SK-N-SH (cell line): ENCODE measurements at regions not wholly inside any gene's neighbourhood (a gene's known extent, or its start where the extent isn't known, plus 50 kb on each side); places are given as distances from the start of the nearest gene placed in this dataset.

Source experiments
- CTCF ChIA-PET: fragments of 300-600, 350-600 bp; formaldehyde crosslinking; extraction: SDS; loops from one replicate; lab custom pipeline; 2021; lab: Yijun Ruan, JAX
- POLR2A ChIA-PET: fragments of 350-600 bp; sonication (Branson Sonifier 250); formaldehyde crosslinking; extraction: SDS; loops from one replicate; lab custom pipeline; 2020; ENCODE audit warnings: antibody characterized with exemption, inconsistent platforms; lab: Yijun Ruan, JAX
- DNase-seq: peaks from one replicate; pipeline ENCODE4 v3.0.0; 2012
- H2AFZ ChIP-seq: fragments of 200-600 bp; sonication (generic); 2 replicates; pipeline ENCODE4 v1.8.1; 2016; ENCODE audit warnings: antibody characterized with exemption, mild to moderate bottlenecking, low read depth
- H3F3A ChIP-seq: fragments of 200-600 bp; sonication (generic); replicated peaks from 2 replicates; pipeline ENCODE3; 2016; ENCODE audit warnings: antibody characterized with exemption, mild to moderate bottlenecking; ENCODE audit not compliant: insufficient read depth
- H3K27ac ChIP-seq, 2 experiments: fragments of 200-500 bp in 1 of 2; fragments of 200-600 bp in 1 of 2; sonication (Bioruptor generic) in 1 of 2; sonication (generic), shearing (Covaris generic) in 1 of 2; 2 replicates each; pipeline versions ENCODE4 v1.5.1 to v1.6.1; 2014 to 2016; ENCODE audit warnings: low read depth in 2 of 2, inconsistent platforms in 1 of 2, low read length in 1 of 2, mild to moderate bottlenecking in 1 of 2, mixed read lengths in 1 of 2
- H3K27me3 ChIP-seq: fragments of 200-600 bp; sonication (generic), shearing (Covaris generic); 2 replicates; pipeline ENCODE4 v1.6.1; 2016; ENCODE audit warnings: mixed run types; ENCODE audit not compliant: insufficient read depth
- H3K36me3 ChIP-seq, 2 experiments: fragments of 200-500 bp in 1 of 2; fragments of 200-600 bp in 1 of 2; sonication (Bioruptor generic) in 1 of 2; sonication (generic) in 1 of 2; replicated peaks in 1 of 2; 2 replicates each; pipeline versions ENCODE3 to v1.5.1; 2014 to 2016; ENCODE audit warnings: low read length in 1 of 2, mild to moderate bottlenecking in 1 of 2; ENCODE audit not compliant: insufficient read depth in 2 of 2, control insufficient read depth in 1 of 2
- H3K4me1 ChIP-seq, 2 experiments: fragments of 200-500 bp in 1 of 2; fragments of 200-600 bp in 1 of 2; sonication (Bioruptor generic) in 1 of 2; sonication (generic), shearing (Covaris generic) in 1 of 2; 2 replicates each; pipeline versions ENCODE4 v1.5.1 to v1.6.1; 2014 to 2016; ENCODE audit warnings: low read depth in 1 of 2, low read length in 1 of 2, mixed run types in 1 of 2; ENCODE audit not compliant: insufficient read depth in 2 of 2, control insufficient read depth in 1 of 2
- H3K4me2 ChIP-seq: fragments of 200-600 bp; sonication (generic), shearing (Covaris generic); 2 replicates; pipeline ENCODE4 v1.6.1; 2017; ENCODE audit warnings: mixed run types
- H3K4me3 ChIP-seq, 2 experiments: fragments of 200-500 bp in 1 of 2; fragments of 200-600 bp in 1 of 2; sonication (Bioruptor generic) in 1 of 2; sonication (generic), shearing (Covaris generic) in 1 of 2; 2 replicates each; pipeline versions ENCODE4 v1.5.1 to v1.8.1; 2014 to 2016; ENCODE audit warnings: low read depth in 2 of 2, inconsistent platforms in 1 of 2, low read length in 1 of 2, mild to moderate bottlenecking in 1 of 2, mixed read lengths in 1 of 2, moderate library complexity in 1 of 2
- H3K79me2 ChIP-seq: fragments of 200-600 bp; sonication (generic); 2 replicates; pipeline ENCODE4 v1.8.1; 2017; ENCODE audit warnings: mild to moderate bottlenecking; ENCODE audit not compliant: insufficient read depth
- H3K9ac ChIP-seq: fragments of 200-600 bp; sonication (generic); 2 replicates; pipeline ENCODE4 v1.6.1; 2017; ENCODE audit warnings: mixed run types
- H3K9me2 ChIP-seq: fragments of 200-600 bp; sonication (generic); 2 replicates; pipeline ENCODE4 v1.6.1; 2017; ENCODE audit warnings: mixed run types
- H3K9me3 ChIP-seq: fragments of 200-600 bp; sonication (generic); 2 replicates; pipeline ENCODE4 v1.6.1; 2017; ENCODE audit warnings: mixed run types, mild to moderate bottlenecking, moderate library complexity
- H4K20me1 ChIP-seq: fragments of 200-600 bp; sonication (generic); 2 replicates; pipeline ENCODE4 v1.6.1; 2017; ENCODE audit warnings: mild to moderate bottlenecking, mixed run types; ENCODE audit not compliant: insufficient read depth
- CHD2 ChIP-seq: fragments of 150-350 bp; IDR thresholded peaks from 2 replicates; pipeline ENCODE4 v1.6.1; 2018; ENCODE audit warnings: low read length; ENCODE audit not compliant: partially characterized antibody
- EP300 ChIP-seq, 2 experiments: IDR thresholded peaks; 2 replicates each; pipeline versions ENCODE4 v1.4.0 to v1.6.1; 2012; ENCODE audit warnings: borderline replicate concordance in 1 of 2, low read depth in 1 of 2, low read length in 1 of 2
- FOSL2 ChIP-seq: IDR thresholded peaks from 2 replicates; pipeline ENCODE4 v1.4.0; 2012; ENCODE audit warnings: low read depth, mild to moderate bottlenecking, moderate library complexity, borderline replicate concordance
- FOXJ3 ChIP-seq: sonication (generic); formaldehyde crosslinking; IDR thresholded peaks from 2 replicates; pipeline ENCODE4 v1.5.1; 2020; ENCODE audit warnings: mild to moderate bottlenecking, missing genetic modification reagents
- FOXM1 ChIP-seq: IDR thresholded peaks from 2 replicates; pipeline ENCODE4 v1.4.0; 2012; ENCODE audit warnings: low read depth, mild to moderate bottlenecking
- GATA2 ChIP-seq: sonication (generic); formaldehyde crosslinking; IDR thresholded peaks from 2 replicates; pipeline ENCODE4 v1.5.0; 2020; ENCODE audit warnings: mild to moderate bottlenecking, missing genetic modification reagents
- JUND ChIP-seq: IDR thresholded peaks from 2 replicates; pipeline ENCODE4 v1.4.0; 2012
- MXI1 ChIP-seq: IDR thresholded peaks from 2 replicates; pipeline ENCODE4 v1.6.1; 2012; ENCODE audit warnings: mild to moderate bottlenecking, low read depth, low read length, improper control_type of control experiment
- NRF1 ChIP-seq: IDR thresholded peaks from 2 replicates; pipeline ENCODE4 v1.6.1; 2012; ENCODE audit warnings: low read depth, mild to moderate bottlenecking, low read length
- PBX3 ChIP-seq: IDR thresholded peaks from 2 replicates; pipeline ENCODE4; 2012
- POLR2AphosphoS5 ChIP-seq: IDR thresholded peaks from 2 replicates; pipeline ENCODE4 v1.6.1; 2012; ENCODE audit warnings: low read depth, low read length
- RAD21 ChIP-seq: IDR thresholded peaks from 2 replicates; pipeline ENCODE4 v1.6.1; 2012; ENCODE audit warnings: mild to moderate bottlenecking, low read length
- SIN3A ChIP-seq: IDR thresholded peaks from 2 replicates; pipeline ENCODE4 v1.6.1; 2012; ENCODE audit warnings: low read depth, mild to moderate bottlenecking, low read length, moderate library complexity, borderline replicate concordance
- SMC3 ChIP-seq: IDR thresholded peaks from 2 replicates; pipeline ENCODE4 v1.6.1; 2012; ENCODE audit warnings: low read depth, low read length, improper control_type of control experiment
- TAF1 ChIP-seq: IDR thresholded peaks from 2 replicates; pipeline ENCODE4 v1.6.1; 2012; ENCODE audit warnings: low read depth, mild to moderate bottlenecking, low read length, moderate library complexity, borderline replicate concordance
- TCF12 ChIP-seq: IDR thresholded peaks from 2 replicates; pipeline ENCODE4 v1.4.0; 2012
- TEAD4 ChIP-seq: IDR thresholded peaks from 2 replicates; pipeline ENCODE4 v1.4.0; 2012; ENCODE audit warnings: mild to moderate bottlenecking, borderline replicate concordance; ENCODE audit not compliant: insufficient read depth
- YY1 ChIP-seq: IDR thresholded peaks from 2 replicates; pipeline ENCODE4 v1.4.0; 2012; ENCODE audit warnings: low read depth, mild to moderate bottlenecking
- WGBS: methylation state at CpG from one replicate; pipeline ENCODE4 v1.1.6; 2017; ENCODE audit warnings: low lambda C conversion rate; 5-methylcytosine and 5-hydroxymethylcytosine counted together
- TF ChIP-seq, protein P1 (sequence below): IDR thresholded peaks from 2 replicates; pipeline ENCODE4 v1.4.0; 2012; ENCODE audit warnings: low read depth
- TF ChIP-seq, protein P2 (sequence below): IDR thresholded peaks from 2 replicates; pipeline ENCODE4 v1.4.0; 2012; ENCODE audit warnings: low read depth, borderline replicate concordance

DNA sequence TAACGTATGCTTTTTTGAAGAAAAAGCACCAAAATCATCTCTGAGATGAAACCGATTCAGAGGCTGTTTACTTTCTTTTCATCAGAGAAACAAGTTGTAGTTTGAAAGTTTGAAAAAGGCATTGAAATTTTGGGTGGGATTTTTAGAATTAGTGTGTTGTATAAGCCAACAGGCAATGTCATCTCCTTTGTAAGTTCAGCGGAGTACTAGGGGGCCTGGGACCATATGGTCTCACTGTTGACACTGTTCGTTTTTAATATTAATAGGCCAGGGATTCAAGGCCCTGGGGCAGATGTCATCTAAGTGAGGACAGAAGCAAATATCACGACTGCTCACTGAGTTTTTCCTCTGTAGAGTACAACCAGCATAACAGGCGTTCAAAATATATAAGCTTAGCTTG, 256.2 kb upstream of the RARB start:
- CTCF ChIA-PET = interaction anchor here (0.7 to 1.3 kb wide), 3 partner anchors 12 to 422 kb away, joined by 3 to 4 read pairs (median 3); no protein-coding TSS in a partner anchor
- no peak overlapping the region for H2AFZ ChIP-seq

DNA sequence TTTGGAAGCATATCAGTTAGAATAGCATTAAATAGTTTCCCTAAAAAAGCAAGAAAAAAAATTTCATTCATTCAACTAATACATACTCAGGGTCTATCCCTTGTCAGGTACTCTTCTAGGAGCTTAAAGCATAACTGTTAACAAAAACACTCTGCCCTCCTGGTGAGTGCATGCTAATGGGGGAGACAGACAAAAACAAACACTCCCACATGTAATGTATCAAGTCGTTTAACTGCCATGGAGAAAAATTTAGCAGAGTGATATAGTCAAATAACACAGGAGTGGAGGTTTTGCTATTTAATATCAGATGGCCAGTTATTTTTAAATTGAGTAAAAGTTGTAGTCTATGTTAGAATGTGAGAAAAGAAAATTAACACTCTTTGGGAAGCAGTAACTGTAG, 254.5 kb upstream of the RARB start:
- TF ChIP-seq TCF12 (no peak), TAF1 (no peak), PBX3 (no peak), JUND (no peak), FOXM1 (no peak), EP300 (IDR thresholded peaks at IDR 0.05; ENCODE audit: borderline replicate concordance in 1 of 2, low read depth in 1 of 2, low read length in 1 of 2) (no peak), MXI1 (no peak), YY1 (no peak), SIN3A (no peak), FOXJ3 (CRISPR knock-in tag) (no peak), TEAD4 (no peak), NRF1 (no peak), FOSL2 (no peak), SMC3 (no peak), CHD2 (no peak), RAD21 (no peak)
- TF ChIP-seq, protein P1, sequence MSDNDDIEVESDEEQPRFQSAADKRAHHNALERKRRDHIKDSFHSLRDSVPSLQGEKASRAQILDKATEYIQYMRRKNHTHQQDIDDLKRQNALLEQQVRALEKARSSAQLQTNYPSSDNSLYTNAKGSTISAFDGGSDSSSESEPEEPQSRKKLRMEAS = no peak
- TF ChIP-seq, protein P2, sequence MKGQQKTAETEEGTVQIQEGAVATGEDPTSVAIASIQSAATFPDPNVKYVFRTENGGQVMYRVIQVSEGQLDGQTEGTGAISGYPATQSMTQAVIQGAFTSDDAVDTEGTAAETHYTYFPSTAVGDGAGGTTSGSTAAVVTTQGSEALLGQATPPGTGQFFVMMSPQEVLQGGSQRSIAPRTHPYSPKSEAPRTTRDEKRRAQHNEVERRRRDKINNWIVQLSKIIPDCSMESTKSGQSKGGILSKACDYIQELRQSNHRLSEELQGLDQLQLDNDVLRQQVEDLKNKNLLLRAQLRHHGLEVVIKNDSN = no peak
- TF ChIP-seq, all 33 proteins: peak for 0
- WGBS = 22% methylated on average over 1 of the region's 1 CpG
- H3K27ac ChIP-seq = peak overlapping the region in 1 of 2 experiments; percentile 28; a peak in 1 of 4 replicates

More for the DNA sequence above, 256.2 kb upstream of the RARB start:
- no peak overlapping the region; a peak in 1 of 4 replicates for H3K4me3 ChIP-seq
- H3K4me2 ChIP-seq = no peak overlapping the region
- no peaks in the 10 kb centered on the region for H3K27me3 ChIP-seq
- H3K79me2 ChIP-seq = no peaks in the 10 kb centered on the region
- H3K27ac ChIP-seq = peak overlapping the region in 1 of 2 experiments; percentile 98; a peak in 2 of 4 replicates
- 42% methylated on average over 6 of the region's 6 CpGs for WGBS
- H4K20me1 ChIP-seq = no peaks in the 10 kb centered on the region
- H3K4me1 ChIP-seq = peaks cover 0 to 16% of the 10 kb centered on the region in 2 experiments; a peak in 2 of 4 replicates
- H3K9me3 ChIP-seq = no peaks in the 10 kb centered on the region
- peak; percentile 22 for DNase-seq
- no peaks in the 10 kb centered on the region for H3F3A ChIP-seq
- H3K9me2 ChIP-seq = no peaks in the 10 kb centered on the region
- POLR2A ChIA-PET = no interaction called here
- TF ChIP-seq GATA2 (0 out of 2 replicates have a peak, but pooled peaks have one; percentile 2), POLR2AphosphoS5 (no peak)
- TF ChIP-seq, all 33 proteins: peak for 1
- H3K9ac ChIP-seq = no peak overlapping the region
- no peaks in the 10 kb centered on the region for H3K36me3 ChIP-seq

More for the DNA sequence above, 254.5 kb upstream of the RARB start:
- no peaks in the 10 kb centered on the region for H3K27me3 ChIP-seq
- peaks cover 0 to 16% of the 10 kb centered on the region in 2 experiments; a peak in 2 of 4 replicates for H3K4me1 ChIP-seq
- no peak overlapping the region for H3K4me2 ChIP-seq
- ChIA-PET POLR2A (no interaction called here), CTCF (interaction anchor here (1.0 to 1.8 kb wide), 2 partner anchors 10 to 131 kb away, joined by 3 to 6 read pairs; no protein-coding TSS in a partner anchor)
- H2AFZ ChIP-seq = no peak overlapping the region
- H4K20me1 ChIP-seq = no peaks in the 10 kb centered on the region
- no peaks in the 10 kb centered on the region for H3K36me3 ChIP-seq
- H3K9me2 ChIP-seq = no peaks in the 10 kb centered on the region
- no peaks in the 10 kb centered on the region for H3K79me2 ChIP-seq
- H3K9me3 ChIP-seq = no peaks in the 10 kb centered on the region
- H3K9ac ChIP-seq = no peak overlapping the region
- no peak for DNase-seq
- no peaks in the 10 kb centered on the region for H3F3A ChIP-seq
- H3K4me3 ChIP-seq = no peak overlapping the region
